ENCODE measurements at regions not wholly inside any gene's neighbourhood (a gene's known extent, or its start where the extent isn't known, plus 50 kb on each side); places are given as distances from the start of the nearest gene placed in this dataset.

DNA sequence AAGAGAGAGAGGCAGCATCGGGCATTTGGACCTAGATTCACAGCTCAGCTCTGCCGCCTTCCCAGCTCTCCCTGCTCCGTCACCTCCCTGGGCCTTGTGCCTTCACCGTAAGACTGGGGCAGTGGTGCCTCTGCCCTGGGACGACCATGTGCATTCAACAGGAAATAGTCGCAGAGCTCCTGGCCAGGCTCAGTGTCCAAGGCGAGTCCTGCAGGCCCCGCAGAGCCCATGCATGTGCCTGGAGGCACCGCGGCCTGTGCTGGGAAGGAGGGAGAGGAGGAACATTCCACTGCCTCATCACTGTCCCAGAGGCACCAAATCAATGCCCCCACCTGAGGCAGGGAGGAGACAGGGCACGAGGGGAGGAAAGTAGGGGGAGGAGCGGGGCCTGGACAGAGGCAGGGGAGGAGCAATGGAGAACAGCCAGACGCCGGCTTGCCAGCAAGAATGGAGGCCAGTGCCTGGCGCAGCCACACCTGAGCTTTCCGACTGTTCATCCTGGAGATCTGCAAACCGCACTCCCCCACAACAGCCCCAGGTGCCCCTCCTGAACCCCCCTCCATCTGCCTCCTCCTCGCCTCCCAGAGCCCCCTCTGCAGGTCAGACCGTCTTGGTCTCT is 74.4 kb upstream of the PRR5 start:
- no peak overlapping the region for H3K27ac ChIP-seq

DNA sequence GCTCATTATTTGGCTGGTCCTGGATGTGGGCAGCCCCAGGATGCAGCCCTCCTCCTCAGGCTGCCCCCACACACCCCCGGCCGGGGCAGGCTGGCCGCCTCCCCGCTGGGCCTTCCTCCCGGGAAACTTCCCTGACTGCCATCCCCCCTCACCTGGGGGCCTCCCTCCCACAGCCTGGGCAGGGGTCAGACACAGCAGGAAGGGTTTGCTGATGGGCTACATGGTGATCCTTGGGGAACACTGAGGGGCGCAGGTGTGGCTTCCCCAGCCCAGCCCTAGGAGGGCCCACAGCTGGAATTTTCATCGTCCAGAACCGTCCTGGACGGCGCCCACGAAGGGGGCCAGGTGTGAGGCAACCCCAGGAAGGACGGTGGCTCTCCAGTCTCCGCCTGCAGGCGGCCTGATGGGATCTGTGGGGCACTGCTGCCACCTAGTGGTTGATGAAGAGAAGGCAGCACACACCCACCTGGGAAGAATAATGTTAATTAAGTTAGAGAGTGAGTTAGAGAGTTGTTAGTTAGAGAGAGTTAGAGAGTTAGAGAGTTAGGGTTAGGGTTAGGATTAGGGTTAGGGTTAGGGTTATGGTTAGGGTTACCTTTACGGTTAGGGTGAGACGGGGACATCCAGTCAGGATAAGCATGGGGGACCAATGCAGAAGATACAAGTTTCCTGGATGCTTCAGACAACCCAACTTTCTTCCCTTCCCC is 75.9 kb upstream of the PRR5 start:
- TF ChIP-seq ZFX (IDR thresholded peaks at IDR 0.05; ENCODE audit: borderline replicate concordance): no peak
- TF ChIP-seq, protein P1, sequence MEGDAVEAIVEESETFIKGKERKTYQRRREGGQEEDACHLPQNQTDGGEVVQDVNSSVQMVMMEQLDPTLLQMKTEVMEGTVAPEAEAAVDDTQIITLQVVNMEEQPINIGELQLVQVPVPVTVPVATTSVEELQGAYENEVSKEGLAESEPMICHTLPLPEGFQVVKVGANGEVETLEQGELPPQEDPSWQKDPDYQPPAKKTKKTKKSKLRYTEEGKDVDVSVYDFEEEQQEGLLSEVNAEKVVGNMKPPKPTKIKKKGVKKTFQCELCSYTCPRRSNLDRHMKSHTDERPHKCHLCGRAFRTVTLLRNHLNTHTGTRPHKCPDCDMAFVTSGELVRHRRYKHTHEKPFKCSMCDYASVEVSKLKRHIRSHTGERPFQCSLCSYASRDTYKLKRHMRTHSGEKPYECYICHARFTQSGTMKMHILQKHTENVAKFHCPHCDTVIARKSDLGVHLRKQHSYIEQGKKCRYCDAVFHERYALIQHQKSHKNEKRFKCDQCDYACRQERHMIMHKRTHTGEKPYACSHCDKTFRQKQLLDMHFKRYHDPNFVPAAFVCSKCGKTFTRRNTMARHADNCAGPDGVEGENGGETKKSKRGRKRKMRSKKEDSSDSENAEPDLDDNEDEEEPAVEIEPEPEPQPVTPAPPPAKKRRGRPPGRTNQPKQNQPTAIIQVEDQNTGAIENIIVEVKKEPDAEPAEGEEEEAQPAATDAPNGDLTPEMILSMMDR (IDR thresholded peaks at IDR 0.05): peak; percentile 90

More for the DNA sequence above, 74.4 kb upstream of the PRR5 start:
- TF ChIP-seq, protein P1 (IDR thresholded peaks at IDR 0.05): no peak
- no peak for TF ChIP-seq ZFX (IDR thresholded peaks at IDR 0.05; ENCODE audit: borderline replicate concordance)

DNA sequence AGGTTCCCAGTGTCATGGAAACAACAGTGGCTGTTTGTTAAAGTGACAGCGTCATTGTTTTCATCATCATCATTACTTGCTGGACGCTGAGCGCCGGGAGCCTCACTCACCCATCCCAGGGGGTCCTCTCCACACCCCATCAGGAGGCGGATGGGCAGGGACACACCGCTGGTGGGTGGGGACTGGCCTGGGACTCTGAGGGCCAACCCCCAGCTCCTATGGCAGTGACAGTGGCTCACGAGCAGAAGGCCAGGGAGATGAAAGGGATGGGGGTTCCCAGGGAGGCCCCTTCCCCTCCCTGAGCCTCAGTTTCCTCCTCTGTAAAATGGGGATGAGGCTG is 76.6 kb upstream of the PRR5 start:
- TF ChIP-seq ZFX (IDR thresholded peaks at IDR 0.05; ENCODE audit: borderline replicate concordance): no peak
- TF ChIP-seq, protein P1 (IDR thresholded peaks at IDR 0.05): no peak
- H3K27ac ChIP-seq: no peak overlapping the region

More for the DNA sequence above, 75.9 kb upstream of the PRR5 start:
- no peak overlapping the region for H3K27ac ChIP-seq

- no peak overlapping the region for H3K27ac ChIP-seq
- TF ChIP-seq, protein P1 (IDR thresholded peaks at IDR 0.05): no peak
- no peak for TF ChIP-seq ZFX (IDR thresholded peaks at IDR 0.05; ENCODE audit: borderline replicate concordance)
Measured at GRCh38 chr22:44624689-44625420, 77.1 kb upstream of the PRR5 start.

- TF ChIP-seq, protein P1 (IDR thresholded peaks at IDR 0.05): peak; percentile 79
- no peak for TF ChIP-seq ZFX (IDR thresholded peaks at IDR 0.05; ENCODE audit: borderline replicate concordance)
- H3K27ac ChIP-seq: no peak overlapping the region
Measured at GRCh38 chr22:44623771-44624510, 78.1 kb upstream of the PRR5 start.

DNA sequence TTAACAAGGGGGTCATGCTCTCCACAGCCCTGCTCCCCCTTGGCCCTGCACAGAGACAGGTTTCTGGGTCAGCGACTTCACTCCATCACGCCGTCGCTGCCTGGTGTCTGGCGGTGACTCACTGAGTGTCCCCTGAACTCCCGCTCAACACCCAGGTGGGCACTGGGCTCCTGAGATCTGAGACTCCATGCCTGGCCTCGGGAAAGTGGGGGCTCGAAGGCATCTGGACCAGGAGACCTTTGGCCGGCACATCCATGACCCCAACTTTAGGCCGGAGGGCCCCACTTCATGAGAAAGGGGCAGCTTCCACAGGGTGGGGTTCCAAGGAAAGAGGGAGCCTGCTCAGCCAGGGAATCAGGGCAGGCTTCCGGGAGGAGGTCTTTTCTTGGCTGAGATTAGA is 79.3 kb upstream of the PRR5 start:
- TF ChIP-seq, protein P1 (IDR thresholded peaks at IDR 0.05): no peak
- TF ChIP-seq ZFX (IDR thresholded peaks at IDR 0.05; ENCODE audit: borderline replicate concordance): no peak
- H3K27ac ChIP-seq: no peak overlapping the region
